ENCODE measurements at regions not wholly inside any gene's neighbourhood (a gene's known extent, or its start where the extent isn't known, plus 50 kb on each side); places are given as distances from the start of the nearest gene placed in this dataset.

GRCh38 chr5:29213475-29213874 lies 1980.0 kb upstream of the CDH6 start:
- TF ChIP-seq POLR2A (IDR thresholded peaks at IDR 0.05) (no peak), CTCF (IDR thresholded peaks at IDR 0.05) (no peak)

Measured in testis (tissue), 2 donors.